ENCODE measurements at regions not wholly inside any gene's neighbourhood (a gene's known extent, or its start where the extent isn't known, plus 50 kb on each side); places are given as distances from the start of the nearest gene placed in this dataset.

- no peaks in the 10 kb centered on the region for H3K9me3 ChIP-seq
- no peak for TF ChIP-seq CTCF (IDR thresholded peaks at IDR 0.05)
- TF ChIP-seq POLR2A (IDR thresholded peaks at IDR 0.05) = no peak
- no peak for DNase-seq
- no peak overlapping the region for H3K27ac ChIP-seq
- H3K36me3 ChIP-seq = no peaks in the 10 kb centered on the region
- H3K4me1 ChIP-seq = peaks cover 3 to 19% (median 14%) of the 10 kb centered on the region in 3 donors
- intact Hi-C loops (cut with DNase I) = no loop called here
- H3K4me3 ChIP-seq = no peak overlapping the region
- WGBS, 2 donors = 83% methylated on average over 2 of the region's 2 CpGs
- peaks cover 0 to 30% (median 0%) of the 10 kb centered on the region in 4 donors for H3K27me3 ChIP-seq
These were observed 139.5 kb upstream of the PRKCQ start for GRCh38 chr10:6719561-6719960.

GRCh38 chr10:6718550-6718949 lies 138.5 kb upstream of the PRKCQ start:
- H3K36me3 ChIP-seq = no peaks in the 10 kb centered on the region
- DNase-seq = no peak
- no peak for TF ChIP-seq POLR2A (IDR thresholded peaks at IDR 0.05)
- TF ChIP-seq CTCF (IDR thresholded peaks at IDR 0.05) = no peak
- no peak overlapping the region for H3K27ac ChIP-seq
- intact Hi-C loops (cut with DNase I) = no loop called here
- no peaks in the 10 kb centered on the region for H3K9me3 ChIP-seq
- H3K4me3 ChIP-seq = no peak overlapping the region
- H3K27me3 ChIP-seq = peaks cover 0 to 35% (median 0%) of the 10 kb centered on the region in 4 donors
- H3K4me1 ChIP-seq = peaks cover 3 to 19% (median 14%) of the 10 kb centered on the region in 3 donors

- Histone ChIP-seq H3K36me3 (no peaks in the 10 kb centered on the region), H3K9me3 (no peaks in the 10 kb centered on the region), H3K4me3 (no peak overlapping the region), H3K27ac (no peak overlapping the region), H3K4me1 (peaks cover 0 to 4% (median 4%) of the 10 kb centered on the region in 3 donors), H3K27me3 (peaks cover 0 to 48% (median 0%) of the 10 kb centered on the region in 4 donors)
- intact Hi-C loops (cut with DNase I) = no loop called here
- WGBS, 2 donors = 31 to 43% methylated on average over 1 of the region's 1 CpG
- no peak for TF ChIP-seq POLR2A (IDR thresholded peaks at IDR 0.05)
- DNase-seq = no peak
These were observed 136.4 kb upstream of the PRKCQ start for GRCh38 chr10:6716516-6716915.

GRCh38 chr10:6713716-6714115 lies 133.6 kb upstream of the PRKCQ start:
- Histone ChIP-seq H3K27me3 (peaks cover 0 to 46% (median 0%) of the 10 kb centered on the region in 4 donors), H3K9me3 (no peaks in the 10 kb centered on the region), H3K4me1 (no peaks in the 10 kb centered on the region), H3K36me3 (no peaks in the 10 kb centered on the region), H3K4me3 (no peak overlapping the region), H3K27ac (no peak overlapping the region)
- 36 to 41% methylated on average over 7 of the region's 7 CpGs for WGBS, 2 donors
- TF ChIP-seq CTCF (IDR thresholded peaks at IDR 0.05) (no peak), POLR2A (IDR thresholded peaks at IDR 0.05) (no peak)
- intact Hi-C loops (cut with DNase I) = no loop called here
- DNase-seq = no peak

- 44 to 48% methylated on average over 5 to 6 of the region's 6 CpGs for WGBS, 2 donors
- no peaks in the 10 kb centered on the region for H3K36me3 ChIP-seq
- no peak overlapping the region for H3K27ac ChIP-seq
- no peak for DNase-seq
- no peaks in the 10 kb centered on the region for H3K4me1 ChIP-seq
- H3K9me3 ChIP-seq = no peaks in the 10 kb centered on the region
- intact Hi-C loops (cut with DNase I) = no loop called here
- peaks cover 0 to 47% (median 0%) of the 10 kb centered on the region in 4 donors for H3K27me3 ChIP-seq
- H3K4me3 ChIP-seq = no peak overlapping the region
- TF ChIP-seq POLR2A (IDR thresholded peaks at IDR 0.05) = no peak
- TF ChIP-seq CTCF (IDR thresholded peaks at IDR 0.05) = no peak
These were observed 133.0 kb upstream of the PRKCQ start for GRCh38 chr10:6713120-6713519.

GRCh38 chr10:6711881-6712280 lies 131.8 kb upstream of the PRKCQ start:
- H3K4me1 ChIP-seq = no peaks in the 10 kb centered on the region
- H3K4me3 ChIP-seq = no peak overlapping the region
- no peak for DNase-seq
- TF ChIP-seq POLR2A (IDR thresholded peaks at IDR 0.05) = no peak
- intact Hi-C loops (cut with DNase I) = no loop called here
- H3K27ac ChIP-seq = no peak overlapping the region
- H3K36me3 ChIP-seq = no peaks in the 10 kb centered on the region
- 61 to 70% methylated on average over 13 to 14 of the region's 17 CpGs for WGBS, 2 donors
- peaks cover 0 to 56% (median 0%) of the 10 kb centered on the region in 4 donors for H3K27me3 ChIP-seq
- H3K9me3 ChIP-seq = no peaks in the 10 kb centered on the region

All from esophagus squamous epithelium (tissue), 5 donors.